ENCODE measurements at regions not wholly inside any gene's neighbourhood (a gene's known extent, or its start where the extent isn't known, plus 50 kb on each side); places are given as distances from the start of the nearest gene placed in this dataset.

- Mint-ChIP-seq H3K27ac (no peak overlapping the region), H3K27me3 (ENCODE audit: low read depth in 2 of 2) (peaks cover 0 to 4% of the 10 kb centered on the region in 2 donors), H3K36me3 (no peaks in the 10 kb centered on the region), H3K9me3 (no peaks in the 10 kb centered on the region), H3K4me1 (no peaks in the 10 kb centered on the region), H3K4me3 (no peak overlapping the region)
- intact Hi-C loops (cut with micrococcal nuclease), result no loop called here
- Histone ChIP-seq H3K36me3 (ENCODE audit: control insufficient read depth, insufficient read depth, low read length) (no peaks in the 10 kb centered on the region), H3K4me3 (ENCODE audit: low read length) (no peak overlapping the region), H3K4me1 (ENCODE audit: control insufficient read depth, insufficient read depth, low read length) (no peaks in the 10 kb centered on the region), H3K27me3 (ENCODE audit: control insufficient read depth, insufficient read depth, low read length) (no peaks in the 10 kb centered on the region), H3K27ac (ENCODE audit: low read length) (no peak overlapping the region), H3K9me3 (ENCODE audit: control insufficient read depth, insufficient read depth, low read length) (no peaks in the 10 kb centered on the region)
- WGBS (ENCODE audit: insufficient coverage), result 79% methylated on average over 6 of the region's 9 CpGs
- no peak for ATAC-seq
- no peak for DNase-seq
- TF ChIP-seq CTCF (IDR thresholded peaks at IDR 0.05), result no peak
These were observed 103.4 kb upstream of the SELENOK start for GRCh38 chr3:53994986-53995603.

DNA sequence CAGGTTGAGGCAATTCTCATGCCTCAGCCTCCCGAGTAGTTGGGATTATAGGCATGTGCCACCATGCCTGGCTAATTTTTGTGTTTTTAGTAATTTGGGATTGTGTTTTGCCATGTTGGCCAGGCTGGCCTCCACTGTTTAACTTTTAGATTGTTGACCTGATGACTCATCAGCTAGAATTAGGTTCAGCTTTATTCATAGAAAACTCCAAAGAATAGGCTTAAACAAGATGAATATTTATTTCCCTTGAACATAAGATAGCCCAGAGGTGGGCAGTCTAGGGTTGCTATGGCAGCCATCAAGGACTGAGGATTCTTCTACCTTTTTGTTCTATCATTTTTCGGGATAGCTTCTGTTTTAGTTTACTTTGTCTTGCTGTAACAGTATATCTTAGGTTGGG lies 99.6 kb upstream of the SELENOK start:
- no peak overlapping the region for H3K27ac Mint-ChIP-seq
- Histone ChIP-seq H3K9me3 (ENCODE audit: control insufficient read depth, insufficient read depth, low read length) (no peaks in the 10 kb centered on the region), H3K4me3 (ENCODE audit: low read length) (no peak overlapping the region), H3K27ac (ENCODE audit: low read length) (no peak overlapping the region), H3K4me1 (ENCODE audit: control insufficient read depth, insufficient read depth, low read length) (no peaks in the 10 kb centered on the region), H3K27me3 (ENCODE audit: control insufficient read depth, insufficient read depth, low read length) (no peaks in the 10 kb centered on the region), H3K36me3 (ENCODE audit: control insufficient read depth, insufficient read depth, low read length) (no peaks in the 10 kb centered on the region)
- no peak for TF ChIP-seq CTCF (IDR thresholded peaks at IDR 0.05)
- no peaks in the 10 kb centered on the region for H3K36me3 Mint-ChIP-seq
- no peak for ATAC-seq
- H3K4me3 Mint-ChIP-seq, result no peak overlapping the region
- H3K27me3 Mint-ChIP-seq (ENCODE audit: low read depth in 2 of 2), result no peaks in the 10 kb centered on the region
- intact Hi-C loops (cut with micrococcal nuclease), result no loop called here
- H3K9me3 Mint-ChIP-seq, result no peaks in the 10 kb centered on the region
- H3K4me1 Mint-ChIP-seq, result no peaks in the 10 kb centered on the region
- 82% methylated on average over 1 of the region's 2 CpGs for WGBS (ENCODE audit: insufficient coverage)
- no peak for DNase-seq

DNA sequence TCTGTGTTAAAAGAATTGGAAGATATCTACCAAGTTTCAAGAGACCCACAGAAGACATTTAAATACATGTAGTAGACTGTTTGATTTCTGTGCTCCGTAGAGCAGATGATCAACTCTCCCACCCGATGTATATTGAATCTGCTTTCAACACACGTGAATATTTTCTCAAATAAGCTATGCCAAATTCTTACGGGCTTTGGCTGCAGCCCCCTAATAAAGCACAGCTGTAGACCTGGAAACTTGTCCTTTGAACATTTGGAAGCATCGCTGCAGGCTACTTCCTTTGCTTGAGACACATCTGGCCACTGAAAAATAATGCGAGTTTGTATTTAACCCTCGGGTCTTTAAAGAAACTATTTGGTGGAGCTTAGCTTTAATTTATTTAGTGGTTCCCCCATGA lies 98.3 kb upstream of the SELENOK start:
- intact Hi-C loops (cut with micrococcal nuclease), result no loop called here
- H3K4me3 ChIP-seq (ENCODE audit: low read length), result no peak overlapping the region
- no peaks in the 10 kb centered on the region for H3K9me3 ChIP-seq (ENCODE audit: control insufficient read depth, insufficient read depth, low read length)
- Mint-ChIP-seq H3K36me3 (no peaks in the 10 kb centered on the region), H3K4me3 (no peak overlapping the region), H3K4me1 (no peaks in the 10 kb centered on the region), H3K27ac (no peak overlapping the region), H3K27me3 (ENCODE audit: low read depth in 2 of 2) (no peaks in the 10 kb centered on the region), H3K9me3 (no peaks in the 10 kb centered on the region)
- H3K27ac ChIP-seq (ENCODE audit: low read length), result no peak overlapping the region
- no peaks in the 10 kb centered on the region for H3K27me3 ChIP-seq (ENCODE audit: control insufficient read depth, insufficient read depth, low read length)
- H3K4me1 ChIP-seq (ENCODE audit: control insufficient read depth, insufficient read depth, low read length), result no peaks in the 10 kb centered on the region
- H3K36me3 ChIP-seq (ENCODE audit: control insufficient read depth, insufficient read depth, low read length), result no peaks in the 10 kb centered on the region
- ATAC-seq (no peak), DNase-seq (no peak)
- WGBS (ENCODE audit: insufficient coverage), result 89% methylated on average over 7 of the region's 7 CpGs
- no peak for TF ChIP-seq CTCF (IDR thresholded peaks at IDR 0.05)

DNA sequence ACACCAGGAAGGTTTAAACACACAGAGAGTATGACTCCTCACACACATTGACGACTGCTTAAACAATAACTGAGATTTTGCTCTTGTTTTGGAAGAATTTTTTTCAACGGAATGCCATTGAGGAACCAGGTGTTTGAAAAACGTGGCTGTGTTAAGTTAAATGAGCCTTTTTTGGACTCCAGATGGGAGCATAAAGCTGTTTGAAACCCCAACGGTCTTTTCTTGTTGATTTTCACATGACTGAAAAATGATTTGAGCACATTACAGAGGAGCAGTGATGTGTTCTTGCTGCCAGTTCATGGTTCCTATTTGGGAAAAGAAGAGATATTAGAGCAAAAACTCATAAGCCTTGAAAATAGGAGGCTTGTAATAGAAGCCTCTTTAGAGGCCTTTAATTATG lies 97.8 kb upstream of the SELENOK start:
- Mint-ChIP-seq H3K4me3 (no peak overlapping the region), H3K9me3 (peaks cover 1% of the 10 kb centered on the region in 2 donors), H3K27me3 (ENCODE audit: low read depth in 2 of 2) (peaks cover 0 to under 1% of the 10 kb centered on the region in 2 donors), H3K27ac (no peak overlapping the region), H3K36me3 (no peaks in the 10 kb centered on the region), H3K4me1 (no peaks in the 10 kb centered on the region)
- no peaks in the 10 kb centered on the region for H3K27me3 ChIP-seq (ENCODE audit: control insufficient read depth, insufficient read depth, low read length)
- ATAC-seq (no peak), DNase-seq (no peak)
- no peak for TF ChIP-seq CTCF (IDR thresholded peaks at IDR 0.05)
- intact Hi-C loops (cut with micrococcal nuclease), result no loop called here
- no peak overlapping the region for H3K4me3 ChIP-seq (ENCODE audit: low read length)
- H3K9me3 ChIP-seq (ENCODE audit: control insufficient read depth, insufficient read depth, low read length), result no peaks in the 10 kb centered on the region
- 67% methylated on average over 4 of the region's 4 CpGs for WGBS (ENCODE audit: insufficient coverage)
- no peaks in the 10 kb centered on the region for H3K4me1 ChIP-seq (ENCODE audit: control insufficient read depth, insufficient read depth, low read length)
- H3K36me3 ChIP-seq (ENCODE audit: control insufficient read depth, insufficient read depth, low read length), result no peaks in the 10 kb centered on the region
- no peak overlapping the region for H3K27ac ChIP-seq (ENCODE audit: low read length)

Data from natural killer cell (primary cell).